ENCODE measurements at regions not wholly inside any gene's neighbourhood (a gene's known extent, or its start where the extent isn't known, plus 50 kb on each side); places are given as distances from the start of the nearest gene placed in this dataset.

DNA sequence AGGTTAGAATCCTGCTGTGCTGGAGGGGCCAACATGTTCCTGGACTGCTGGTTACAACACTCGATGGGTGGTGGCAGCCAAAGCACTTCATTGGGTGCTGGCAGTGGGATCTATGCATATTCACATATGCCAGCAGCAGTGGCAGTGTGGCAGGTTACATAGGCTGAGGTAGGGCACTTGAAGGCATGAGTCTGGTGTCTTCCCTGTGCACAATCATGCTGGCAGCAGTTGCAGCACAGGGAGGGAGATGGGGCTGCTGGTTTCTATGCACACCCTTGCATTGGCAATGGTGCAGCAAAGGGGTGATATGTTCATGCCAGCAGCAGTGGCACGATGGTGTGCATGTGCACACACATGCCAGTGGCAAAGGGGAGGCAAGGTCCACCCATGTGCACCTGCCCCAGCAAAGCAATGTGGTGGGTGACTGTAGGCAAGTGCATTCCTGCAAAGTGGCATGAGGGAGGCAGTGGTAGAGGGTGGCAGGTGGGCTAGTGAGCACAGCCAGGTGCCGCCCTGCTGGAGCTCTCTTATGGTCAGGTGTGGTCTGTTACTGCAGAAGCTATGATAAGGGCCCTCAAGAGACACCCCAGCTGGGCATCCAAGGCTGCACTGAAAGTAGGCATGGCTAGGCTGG, 356.2 kb upstream of the STEAP1 start:
- Histone ChIP-seq H3K27me3 (ENCODE audit: control insufficient read depth, insufficient read depth, low read length) (no peaks in the 10 kb centered on the region), H3K4me3 (ENCODE audit: low read depth, low read length) (no peak overlapping the region), H3K36me3 (ENCODE audit: control insufficient read depth, insufficient read depth, low read length) (no peaks in the 10 kb centered on the region)
- DNase-seq (ENCODE audit: low read depth) = no peak
- TF ChIP-seq, protein P1, sequence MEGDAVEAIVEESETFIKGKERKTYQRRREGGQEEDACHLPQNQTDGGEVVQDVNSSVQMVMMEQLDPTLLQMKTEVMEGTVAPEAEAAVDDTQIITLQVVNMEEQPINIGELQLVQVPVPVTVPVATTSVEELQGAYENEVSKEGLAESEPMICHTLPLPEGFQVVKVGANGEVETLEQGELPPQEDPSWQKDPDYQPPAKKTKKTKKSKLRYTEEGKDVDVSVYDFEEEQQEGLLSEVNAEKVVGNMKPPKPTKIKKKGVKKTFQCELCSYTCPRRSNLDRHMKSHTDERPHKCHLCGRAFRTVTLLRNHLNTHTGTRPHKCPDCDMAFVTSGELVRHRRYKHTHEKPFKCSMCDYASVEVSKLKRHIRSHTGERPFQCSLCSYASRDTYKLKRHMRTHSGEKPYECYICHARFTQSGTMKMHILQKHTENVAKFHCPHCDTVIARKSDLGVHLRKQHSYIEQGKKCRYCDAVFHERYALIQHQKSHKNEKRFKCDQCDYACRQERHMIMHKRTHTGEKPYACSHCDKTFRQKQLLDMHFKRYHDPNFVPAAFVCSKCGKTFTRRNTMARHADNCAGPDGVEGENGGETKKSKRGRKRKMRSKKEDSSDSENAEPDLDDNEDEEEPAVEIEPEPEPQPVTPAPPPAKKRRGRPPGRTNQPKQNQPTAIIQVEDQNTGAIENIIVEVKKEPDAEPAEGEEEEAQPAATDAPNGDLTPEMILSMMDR (IDR thresholded peaks at IDR 0.05; ENCODE audit: insufficient read depth, low read length, poor library complexity, severe bottlenecking) = no peak

DNA sequence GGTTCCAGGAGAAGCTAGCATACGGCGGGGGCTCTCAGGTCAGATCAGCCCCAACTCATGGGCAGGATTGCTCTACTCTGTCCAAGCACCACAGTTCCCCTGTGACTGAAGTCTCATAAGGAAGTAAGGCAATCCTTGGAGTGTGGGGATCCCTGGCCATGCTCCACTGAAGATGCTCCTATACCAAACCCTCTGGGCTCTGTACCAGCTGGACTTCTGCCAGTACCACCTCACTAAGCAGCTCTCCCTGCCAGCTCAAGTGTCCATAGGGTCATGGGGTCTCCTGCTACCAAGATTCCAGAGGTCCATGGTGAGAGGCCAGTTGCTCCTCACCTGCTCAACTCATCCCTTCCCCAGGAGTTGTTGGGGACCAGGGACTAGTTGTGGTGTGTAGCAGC, 355.7 kb upstream of the STEAP1 start:
- DNase-seq (ENCODE audit: low read depth) = no peak
- no peaks in the 10 kb centered on the region for H3K27me3 ChIP-seq (ENCODE audit: control insufficient read depth, insufficient read depth, low read length)
- H3K36me3 ChIP-seq (ENCODE audit: control insufficient read depth, insufficient read depth, low read length) = no peaks in the 10 kb centered on the region
- H3K4me3 ChIP-seq (ENCODE audit: low read depth, low read length) = no peak overlapping the region
- TF ChIP-seq, protein P1 (IDR thresholded peaks at IDR 0.05; ENCODE audit: insufficient read depth, low read length, poor library complexity, severe bottlenecking) = no peak

DNA sequence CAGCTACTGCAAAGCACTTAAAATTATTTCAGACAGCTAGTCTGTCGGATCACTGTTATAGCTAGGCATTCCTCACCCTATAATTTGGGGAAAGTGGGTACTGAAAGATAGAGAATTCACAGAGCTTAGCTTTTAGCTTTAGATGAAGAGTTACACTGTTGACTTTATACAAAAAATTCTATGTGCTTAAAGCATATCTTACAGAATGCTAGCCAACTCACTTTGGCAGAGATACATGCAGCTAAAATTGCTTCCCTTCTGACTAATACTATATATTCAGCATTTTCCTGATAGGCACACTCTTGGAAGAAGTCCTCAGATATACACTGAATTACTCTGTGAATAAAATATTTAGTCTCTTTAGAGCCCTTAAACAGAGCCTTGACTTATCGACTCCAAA, 353.5 kb upstream of the STEAP1 start:
- Histone ChIP-seq H3K27me3 (ENCODE audit: control insufficient read depth, insufficient read depth, low read length) (no peaks in the 10 kb centered on the region), H3K36me3 (ENCODE audit: control insufficient read depth, insufficient read depth, low read length) (no peaks in the 10 kb centered on the region), H3K4me3 (ENCODE audit: low read depth, low read length) (no peak overlapping the region)
- TF ChIP-seq, protein P1 (IDR thresholded peaks at IDR 0.05; ENCODE audit: insufficient read depth, low read length, poor library complexity, severe bottlenecking) = no peak
- DNase-seq (ENCODE audit: low read depth) = no peak

DNA sequence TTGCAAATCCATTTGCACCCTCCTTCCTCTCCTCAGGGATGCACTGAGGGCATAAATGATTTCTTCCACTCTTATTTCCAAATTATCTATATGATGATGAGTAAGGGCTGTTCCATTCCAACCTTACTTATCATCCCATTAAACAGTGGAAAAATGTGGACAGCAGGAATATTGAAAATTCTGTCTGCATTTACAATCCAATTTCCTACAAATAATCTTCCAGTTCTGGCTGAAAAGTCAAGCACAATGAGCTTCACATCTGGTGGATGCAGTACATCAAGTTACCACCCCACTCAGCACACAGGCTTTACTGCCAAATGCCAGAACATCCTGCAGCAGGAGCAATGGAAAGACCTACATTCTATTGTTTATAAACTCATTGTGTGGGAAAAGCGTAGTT, 345.0 kb upstream of the STEAP1 start:
- TF ChIP-seq, protein P1 (IDR thresholded peaks at IDR 0.05; ENCODE audit: insufficient read depth, low read length, poor library complexity, severe bottlenecking) = no peak
- no peak for DNase-seq (ENCODE audit: low read depth)
- H3K36me3 ChIP-seq (ENCODE audit: control insufficient read depth, insufficient read depth, low read length) = no peaks in the 10 kb centered on the region
- H3K4me3 ChIP-seq (ENCODE audit: low read depth, low read length) = no peak overlapping the region
- no peaks in the 10 kb centered on the region for H3K27me3 ChIP-seq (ENCODE audit: control insufficient read depth, insufficient read depth, low read length)

DNA sequence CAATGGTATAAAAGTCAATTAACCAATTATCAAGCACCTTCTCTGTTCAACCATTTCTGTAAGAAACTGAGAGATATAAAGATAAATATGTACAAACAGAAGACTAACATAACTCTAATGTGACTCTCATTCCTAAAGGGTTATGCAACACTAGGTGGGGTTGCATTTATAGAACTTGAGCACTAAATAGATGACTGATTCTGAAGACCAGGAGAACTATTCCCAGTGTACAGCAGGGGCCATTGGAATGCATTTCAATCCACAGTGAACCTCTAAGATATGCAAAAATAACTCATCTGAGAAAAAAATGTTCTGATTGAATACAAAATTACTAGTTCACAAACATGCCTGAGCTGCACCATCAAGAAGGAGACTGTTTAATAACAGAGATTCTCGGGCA, 341.2 kb upstream of the STEAP1 start:
- no peaks in the 10 kb centered on the region for H3K36me3 ChIP-seq (ENCODE audit: control insufficient read depth, insufficient read depth, low read length)
- H3K4me3 ChIP-seq (ENCODE audit: low read depth, low read length) = no peak overlapping the region
- H3K27me3 ChIP-seq (ENCODE audit: control insufficient read depth, insufficient read depth, low read length) = no peaks in the 10 kb centered on the region
- TF ChIP-seq, protein P1 (IDR thresholded peaks at IDR 0.05; ENCODE audit: insufficient read depth, low read length, poor library complexity, severe bottlenecking) = no peak
- no peak for DNase-seq (ENCODE audit: low read depth)

DNA sequence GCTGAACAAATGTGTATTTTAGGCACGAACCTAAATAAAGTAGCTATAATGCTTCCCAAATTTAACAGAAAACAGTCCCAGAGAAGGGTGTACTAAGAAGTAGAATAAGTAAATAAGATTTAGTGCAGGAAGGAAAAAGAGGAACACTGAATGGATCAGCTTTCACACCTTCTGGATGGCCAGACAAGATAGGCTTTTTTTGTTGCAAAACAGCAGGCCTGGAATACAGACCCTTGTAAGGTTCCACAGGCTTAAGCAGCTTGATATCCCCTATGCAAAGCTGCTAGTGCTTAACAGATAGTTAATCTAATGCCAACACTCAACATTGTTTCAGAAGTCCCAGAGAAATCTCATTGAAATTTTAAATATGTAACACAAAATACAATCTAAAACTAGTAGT, 328.1 kb upstream of the STEAP1 start:
- H3K4me3 ChIP-seq (ENCODE audit: low read depth, low read length) = no peak overlapping the region
- TF ChIP-seq, protein P1 (IDR thresholded peaks at IDR 0.05; ENCODE audit: insufficient read depth, low read length, poor library complexity, severe bottlenecking) = no peak
- no peaks in the 10 kb centered on the region for H3K27me3 ChIP-seq (ENCODE audit: control insufficient read depth, insufficient read depth, low read length)
- H3K36me3 ChIP-seq (ENCODE audit: control insufficient read depth, insufficient read depth, low read length) = no peaks in the 10 kb centered on the region
- no peak for DNase-seq (ENCODE audit: low read depth)

All from kidney epithelial cell (primary cell).